Ovary (tissue), 7 donors: ENCODE measurements at regions not wholly inside any gene's neighbourhood (a gene's known extent, or its start where the extent isn't known, plus 50 kb on each side); places are given as distances from the start of the nearest gene placed in this dataset.

ENCODE experiments used
- DNase-seq, 5 donors: peaks; one replicate each; pipeline ENCODE4 v3.0.0-alpha.2; 2019 to 2020
- H3K27ac ChIP-seq, 2 donors: fragments of 200-600 bp; one replicate each; pipeline versions ENCODE4 v1.5.1 to v1.8.0; 2019 to 2022
- H3K27me3 ChIP-seq: fragments of 200-600 bp; one replicate; pipeline ENCODE4 v1.8.0; 2022
- H3K36me3 ChIP-seq: fragments of 200-600 bp; sonication (generic); one replicate; pipeline ENCODE4 v1.5.1; 2019
- H3K4me1 ChIP-seq: one replicate; pipeline ENCODE4 v1.8.1; 2013; ENCODE audit warnings: mild to moderate bottlenecking, moderate library complexity; ENCODE audit not compliant: insufficient read depth
- H3K4me3 ChIP-seq: fragments of 200-600 bp; sonication (generic); one replicate; pipeline ENCODE4 v1.5.1; 2017
- H3K9me3 ChIP-seq, 2 donors: fragments of 200-600 bp in 1 of 2; sonication (generic) in 1 of 2; one replicate each; pipeline versions ENCODE4 v1.5.1 to v1.8.1; 2013 to 2019; ENCODE audit warnings: mild to moderate bottlenecking in 1 of 2, moderate library complexity in 1 of 2
- CTCF ChIP-seq, 3 donors: fragments of 450-650 bp in 2 of 3; fragments of 200-600 bp in 1 of 3; IDR thresholded peaks; one replicate each; pipeline versions ENCODE4 v1.5.1 to v1.8.0; 2016 to 2022; ENCODE audit warnings: antibody characterized with exemption in 3 of 3, mild to moderate bottlenecking in 1 of 3
- EP300 ChIP-seq: sonication (generic); formaldehyde crosslinking; IDR thresholded peaks from one replicate; pipeline ENCODE4 v1.6.1; 2017; ENCODE audit warnings: antibody characterized with exemption
- POLR2A ChIP-seq: fragments of 450-650 bp; IDR thresholded peaks from one replicate; pipeline ENCODE4 v1.6.1; 2017; ENCODE audit warnings: antibody characterized with exemption, mild to moderate bottlenecking, moderate library complexity
- WGBS, 3 donors: extraction: QIAGEN DNeasy Blood & Tissue Kit in 1 of 3; methylation state at CpG; one replicate each; pipeline versions ENCODE4 v1.1.5 to v1.1.7; 2013 to 2017; 5-methylcytosine and 5-hydroxymethylcytosine counted together
- intact Hi-C, 4 donors: fragments of 100-400 bp; cut with DNase I; formaldehyde crosslinking; loops; one replicate each; pipeline versions ENCODE4 v1.11.0 to v1.15.1; 2022 to 2023
- donor health status: DM: no; HTN: no; CAD: no; lungs with moderate emphysema.
- donor health status: DM: no; HTN: no; CAD: no.
- donor health status: Bipolar disorder and iron deficiency.
- donor health status: DM: no; HTN: no; CAD: no.
- donor health status: DM: yes; HTN: yes; CAD: no.

- Histone ChIP-seq H3K36me3 (no peaks in the 10 kb centered on the region), H3K27me3 (no peaks in the 10 kb centered on the region), H3K4me1 (no peaks in the 10 kb centered on the region), H3K27ac (no peak overlapping the region), H3K9me3 (no peaks in the 10 kb centered on the region), H3K4me3 (no peak overlapping the region)
- TF ChIP-seq CTCF (IDR thresholded peaks at IDR 0.05) (no peak), POLR2A (no peak), EP300 (no peak)
- DNase-seq = no peak
- intact Hi-C loops = loop anchor here in 1 of 4 donors (10.0 kb wide), 1 partner anchor 293 kb away; no protein-coding TSS in a partner anchor
- 79 to 89% (median 83%) methylated on average over 12 of the region's 12 CpGs for WGBS, 3 donors
Measured at GRCh38 chr12:131332224-131332623, 378.5 kb downstream of the ADGRD1 start.

GRCh38 chr12:131333136-131333535, 377.8 kb upstream of the SFSWAP start:
- Histone ChIP-seq H3K27ac (no peak overlapping the region), H3K4me3 (no peak overlapping the region), H3K36me3 (no peaks in the 10 kb centered on the region), H3K9me3 (no peaks in the 10 kb centered on the region), H3K4me1 (no peaks in the 10 kb centered on the region), H3K27me3 (no peaks in the 10 kb centered on the region)
- TF ChIP-seq POLR2A (no peak), EP300 (no peak), CTCF (IDR thresholded peaks at IDR 0.05) (no peak)
- 61 to 76% (median 75%) methylated on average over 12 of the region's 12 CpGs for WGBS, 3 donors
- no peak for DNase-seq
- intact Hi-C loops = loop anchor here in 1 of 4 donors (10.0 kb wide), 1 partner anchor 292 kb away; no protein-coding TSS in a partner anchor

GRCh38 chr12:131333621-131334440, 377.1 kb upstream of the SFSWAP start:
- H3K36me3 ChIP-seq = no peaks in the 10 kb centered on the region

GRCh38 chr12:131334835-131335234, 376.1 kb upstream of the SFSWAP start:
- intact Hi-C loops = loop anchor here in 1 of 4 donors (10.0 kb wide), 1 partner anchor 290 kb away; no protein-coding TSS in a partner anchor
- TF ChIP-seq CTCF (IDR thresholded peaks at IDR 0.05) (no peak), POLR2A (no peak), EP300 (no peak)

More at GRCh38 chr12:131333621-131334440, 377.1 kb upstream of the SFSWAP start:
- Histone ChIP-seq H3K4me1 (no peaks in the 10 kb centered on the region), H3K9me3 (no peaks in the 10 kb centered on the region), H3K4me3 (no peak overlapping the region), H3K27me3 (no peaks in the 10 kb centered on the region), H3K27ac (no peak overlapping the region)
- no peak for TF ChIP-seq CTCF (IDR thresholded peaks at IDR 0.05)
- TF ChIP-seq POLR2A = no peak
- TF ChIP-seq EP300 = no peak
- intact Hi-C loops = loop anchor here in 1 of 4 donors (10.0 kb wide), 1 partner anchor 291 kb away; no protein-coding TSS in a partner anchor
- DNase-seq = no peak
- WGBS, 3 donors = 85 to 88% (median 86%) methylated on average over 15 of the region's 15 CpGs

More at GRCh38 chr12:131334835-131335234, 376.1 kb upstream of the SFSWAP start:
- DNase-seq = no peak
- no peak overlapping the region for H3K27ac ChIP-seq
- no peaks in the 10 kb centered on the region for H3K27me3 ChIP-seq
- no peaks in the 10 kb centered on the region for H3K9me3 ChIP-seq
- WGBS, 3 donors = 49 to 77% (median 67%) methylated on average over 4 of the region's 4 CpGs
- H3K36me3 ChIP-seq = no peaks in the 10 kb centered on the region
- no peaks in the 10 kb centered on the region for H3K4me1 ChIP-seq
- H3K4me3 ChIP-seq = no peak overlapping the region
